HG03135 (cell line): ENCODE measurements at regions not wholly inside any gene's neighbourhood (a gene's known extent, or its start where the extent isn't known, plus 50 kb on each side); places are given as distances from the start of the nearest gene placed in this dataset.

Experiments used
- ATAC-seq: cut with Tn5 transposase; IDR thresholded peaks from one replicate; pipeline ENCODE4 v1.9.1; 2021; ENCODE audit warnings: mild to moderate bottlenecking, moderate library complexity; ENCODE audit not compliant: unreplicated experiment

DNA sequence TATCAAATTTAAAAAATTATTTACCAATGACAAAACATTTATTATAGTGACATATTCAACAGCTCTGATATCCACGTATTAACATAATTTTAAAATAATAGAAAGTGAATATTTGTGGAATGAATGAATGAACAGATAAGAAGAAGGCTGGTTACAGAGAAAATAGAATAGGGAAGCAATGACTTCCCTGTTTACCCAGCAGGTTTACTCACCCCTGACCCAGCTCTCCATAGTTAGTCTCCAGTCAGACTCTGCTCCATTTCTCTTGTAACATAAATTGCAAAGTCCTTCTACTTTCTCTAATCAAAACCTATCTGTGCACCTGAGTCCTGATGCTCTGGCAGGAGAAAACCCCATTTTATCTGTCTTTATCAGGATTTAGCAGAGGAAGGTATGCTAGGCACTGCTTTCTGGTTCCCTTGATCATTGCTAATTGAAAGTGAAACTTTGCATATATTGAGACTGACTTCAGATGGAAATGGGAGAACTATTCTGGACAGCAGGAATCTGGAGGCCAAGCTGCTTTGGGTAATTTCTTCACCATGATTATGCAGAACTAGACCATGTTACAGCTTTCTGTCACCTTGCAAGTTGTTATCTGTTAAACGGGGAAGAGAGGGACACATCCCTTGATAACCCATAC lies 363.0 kb downstream of the FAT4 start:
- ATAC-seq = no peak

DNA sequence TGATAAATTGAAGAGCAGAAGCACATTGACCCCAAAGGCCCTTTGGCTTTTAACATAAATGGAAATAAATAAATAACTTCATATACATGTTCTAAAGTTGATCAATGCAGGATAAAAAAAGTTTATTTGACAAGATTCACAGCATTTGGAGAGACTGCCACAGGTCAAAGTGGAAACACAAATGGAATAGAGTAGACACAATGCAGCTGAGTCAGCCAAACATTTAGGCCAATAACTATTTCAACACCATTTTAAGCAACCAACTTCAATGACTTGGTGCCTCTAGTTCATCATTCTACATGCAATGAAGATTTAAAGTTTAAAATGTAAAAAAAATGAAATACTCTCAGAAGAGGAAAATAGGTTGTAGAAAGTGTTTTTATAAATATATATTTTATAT lies 365.2 kb downstream of the FAT4 start:
- ATAC-seq = no peak

DNA sequence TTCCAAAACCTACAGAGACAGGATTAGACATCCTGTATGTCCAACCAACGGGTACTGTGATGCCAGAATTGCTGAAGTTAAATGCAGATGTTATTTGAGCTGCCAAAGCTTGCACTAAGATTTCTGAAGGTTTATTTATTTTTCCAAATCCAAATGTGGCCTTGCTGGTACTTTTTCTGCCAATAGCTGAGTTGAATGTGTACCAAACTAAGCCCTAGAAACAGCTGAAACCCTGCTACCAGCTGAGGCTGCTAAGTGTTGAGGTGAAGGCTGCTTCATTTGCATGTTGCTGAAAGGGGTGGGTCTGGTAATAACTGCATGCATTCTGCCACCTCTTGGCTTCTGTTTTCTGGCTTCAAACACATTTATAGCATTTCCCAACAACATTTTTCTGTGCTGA lies 366.5 kb downstream of the FAT4 start:
- no peak for ATAC-seq

DNA sequence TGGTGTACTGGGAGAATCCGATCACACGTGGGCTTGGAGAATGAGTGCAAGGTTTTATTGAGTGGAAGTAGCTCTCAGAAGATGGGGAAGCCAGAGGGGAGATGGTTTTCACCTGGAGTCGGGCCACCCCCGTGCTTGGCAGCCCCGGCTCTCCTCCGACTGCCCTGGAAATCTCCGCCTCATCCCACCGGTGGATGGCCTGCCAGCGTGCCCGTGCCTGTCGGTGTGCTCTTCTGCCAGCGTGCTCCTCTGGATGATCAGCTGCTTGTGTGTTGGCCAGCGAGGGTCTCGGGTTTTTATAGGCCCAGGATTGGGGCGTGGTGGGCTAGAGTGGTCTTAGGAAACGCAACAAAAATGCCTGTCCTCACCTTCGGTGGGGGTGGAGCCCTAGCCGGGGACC lies 368.0 kb downstream of the FAT4 start:
- no peak for ATAC-seq

DNA sequence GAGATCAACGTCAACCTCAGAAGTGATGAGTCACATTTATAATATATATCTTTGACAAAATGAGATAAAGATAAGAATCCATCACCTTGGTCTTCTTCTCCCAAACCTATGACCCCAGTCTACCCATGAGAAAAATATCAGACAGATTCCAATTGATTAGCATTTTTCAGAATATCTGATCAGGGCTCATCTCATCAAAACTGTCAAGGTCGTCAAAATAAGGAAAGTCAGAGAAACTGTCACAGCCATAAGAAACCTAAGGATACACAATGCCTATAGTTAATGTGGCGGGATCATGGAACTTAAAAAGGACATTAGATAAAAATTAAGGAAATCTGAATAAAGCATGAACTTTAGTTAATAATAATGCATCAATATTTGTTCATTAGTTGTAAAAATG lies 374.1 kb downstream of the FAT4 start:
- ATAC-seq = no peak

DNA sequence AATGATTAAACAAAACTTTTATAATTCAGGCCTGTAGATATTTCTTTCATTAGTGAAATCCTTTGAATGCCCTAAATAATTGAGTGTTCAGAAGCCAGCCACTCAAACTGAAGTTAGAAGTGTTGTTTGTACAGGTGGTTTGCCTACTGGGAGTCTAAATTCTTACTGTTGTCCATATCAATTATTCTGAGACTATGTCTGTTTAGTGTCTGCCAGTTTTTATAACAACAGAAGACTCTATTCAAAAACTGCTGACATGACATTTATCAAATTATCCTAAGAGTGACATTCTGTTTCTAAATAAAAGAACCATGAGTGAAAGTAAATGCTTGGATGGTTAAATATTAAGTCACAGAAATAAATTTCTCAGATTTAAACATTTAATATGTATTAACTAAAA lies 375.1 kb downstream of the FAT4 start:
- no peak for ATAC-seq

DNA sequence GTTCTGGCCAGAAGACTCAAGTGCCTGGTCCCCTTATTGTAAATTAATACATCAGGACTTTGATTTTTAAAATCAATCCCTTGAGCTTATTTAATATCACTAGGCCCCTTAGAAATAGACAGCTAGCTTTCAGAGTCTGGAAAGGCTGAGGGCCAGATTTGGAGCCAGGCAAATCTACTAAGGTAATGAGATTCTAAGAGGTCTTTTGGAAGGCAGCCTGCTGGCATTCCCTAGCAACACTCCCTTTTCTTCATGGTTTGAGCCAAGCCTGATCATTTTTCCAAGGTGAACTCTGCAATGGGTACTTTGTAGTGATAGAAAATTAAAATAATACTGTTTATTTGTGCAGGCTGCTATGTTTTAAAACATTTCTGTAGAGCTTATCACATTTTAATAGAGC lies 378.5 kb downstream of the FAT4 start:
- no peak for ATAC-seq

DNA sequence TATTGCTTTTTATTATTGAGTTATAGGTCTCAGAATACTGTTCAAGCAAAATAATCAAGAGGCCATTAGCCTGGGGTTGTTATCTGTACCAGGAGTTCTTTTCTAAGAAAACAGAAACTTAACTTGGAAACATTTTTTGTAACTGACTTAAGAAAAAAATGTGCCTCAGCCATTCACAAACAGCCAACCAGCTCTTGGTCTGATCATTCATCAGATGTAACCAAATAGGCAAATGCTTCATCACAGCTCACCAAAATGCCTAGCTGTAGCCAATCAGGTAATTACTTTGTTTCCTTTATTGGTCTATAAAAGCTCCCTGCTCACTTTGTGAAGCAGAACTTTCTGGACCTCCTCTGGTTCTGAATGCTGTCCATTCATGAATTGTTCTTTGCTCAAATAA lies 387.7 kb downstream of the FAT4 start:
- no peak for ATAC-seq

DNA sequence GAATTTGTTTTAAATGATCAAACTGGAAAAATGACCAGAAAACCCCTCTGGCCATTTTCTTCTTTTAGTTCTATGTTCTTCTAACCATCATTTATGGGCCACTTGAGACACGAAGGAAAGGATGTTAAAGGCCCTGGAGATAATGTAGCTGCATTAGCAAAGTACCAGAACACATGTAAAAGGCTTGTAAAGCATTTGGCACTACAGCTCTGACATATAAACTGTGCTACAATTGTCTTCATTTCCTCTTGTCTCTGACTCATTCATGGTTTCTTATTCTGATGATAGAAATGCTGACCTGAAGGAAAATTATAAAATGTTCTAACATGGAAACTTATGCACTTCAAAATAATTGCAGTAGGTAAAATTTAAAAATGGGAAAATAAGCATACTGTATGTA lies 388.7 kb downstream of the FAT4 start:
- no peak for ATAC-seq

DNA sequence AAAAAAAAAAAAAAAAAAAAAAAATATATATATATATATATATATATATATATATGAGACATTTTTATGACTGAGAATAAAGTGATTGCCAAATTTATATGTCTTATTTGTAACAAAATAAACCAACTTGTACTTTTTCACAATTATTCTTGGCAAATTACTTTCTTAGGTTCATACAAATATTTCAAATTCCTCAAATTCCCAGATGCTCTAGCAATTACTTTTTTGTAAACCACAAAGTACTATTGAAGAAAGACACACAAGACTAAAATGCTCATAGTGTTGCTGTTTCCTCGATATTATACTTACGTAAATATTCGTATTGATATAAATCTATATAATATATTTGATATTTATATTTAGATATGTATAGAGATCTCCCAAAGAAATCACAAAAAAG lies 390.0 kb downstream of the FAT4 start:
- ATAC-seq = no peak

DNA sequence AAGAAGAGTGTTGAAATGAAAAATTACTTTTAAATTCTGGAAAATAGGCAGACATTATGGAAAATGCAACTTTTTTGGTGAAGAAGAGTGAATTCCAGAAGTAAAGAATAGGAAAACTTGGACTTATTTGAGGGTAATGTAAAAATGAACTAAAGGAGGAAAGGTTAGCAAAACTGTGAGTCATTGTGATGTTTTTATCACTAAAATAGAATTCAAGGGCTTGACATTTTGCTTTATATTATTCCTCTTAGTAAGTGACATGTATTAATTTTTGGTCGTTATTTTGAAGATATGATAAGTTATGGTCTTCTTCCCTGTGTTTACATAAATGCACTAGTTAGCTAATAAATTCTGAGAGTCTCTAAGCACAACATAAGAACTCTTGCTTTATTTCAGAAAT lies 390.9 kb downstream of the FAT4 start:
- no peak for ATAC-seq

DNA sequence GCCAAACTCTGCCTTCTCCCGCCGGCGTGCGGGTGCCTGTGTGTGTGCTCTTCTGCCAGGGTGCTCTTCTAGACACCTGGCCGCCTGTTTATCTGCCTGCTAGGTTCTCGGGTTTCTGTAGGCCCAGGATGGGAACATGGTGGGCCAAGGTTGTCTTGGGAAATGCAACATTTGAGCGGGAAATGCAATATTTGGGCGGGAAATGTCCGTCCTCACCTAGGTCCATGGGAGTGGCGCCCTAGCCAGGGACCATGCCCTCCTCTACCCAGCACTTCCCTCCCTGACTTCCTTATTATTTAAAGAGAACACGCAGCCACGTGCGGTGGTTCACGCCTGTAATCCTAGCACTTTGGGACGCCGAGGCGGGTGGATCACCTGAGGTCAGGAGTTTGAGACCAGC lies 392.6 kb downstream of the FAT4 start:
- no peak for ATAC-seq

DNA sequence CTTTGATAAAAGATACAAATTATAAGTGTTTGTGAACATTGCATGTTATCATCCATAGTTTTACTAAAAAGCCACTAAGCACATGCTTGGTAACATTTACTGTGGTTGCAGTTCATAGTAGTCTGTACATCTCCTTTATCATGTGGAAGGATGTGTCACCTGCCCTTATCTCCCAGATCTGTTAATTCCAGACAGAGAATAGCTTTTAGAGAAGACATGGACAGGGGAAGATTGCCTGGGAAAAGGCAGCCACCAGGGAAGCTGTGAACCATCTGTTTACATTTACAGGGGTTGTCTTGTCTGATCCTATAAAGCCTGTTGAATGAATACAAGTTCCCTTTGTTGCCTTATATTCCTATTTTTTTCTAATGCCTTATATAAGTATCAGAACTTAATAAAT lies 396.0 kb downstream of the FAT4 start:
- no peak for ATAC-seq

DNA sequence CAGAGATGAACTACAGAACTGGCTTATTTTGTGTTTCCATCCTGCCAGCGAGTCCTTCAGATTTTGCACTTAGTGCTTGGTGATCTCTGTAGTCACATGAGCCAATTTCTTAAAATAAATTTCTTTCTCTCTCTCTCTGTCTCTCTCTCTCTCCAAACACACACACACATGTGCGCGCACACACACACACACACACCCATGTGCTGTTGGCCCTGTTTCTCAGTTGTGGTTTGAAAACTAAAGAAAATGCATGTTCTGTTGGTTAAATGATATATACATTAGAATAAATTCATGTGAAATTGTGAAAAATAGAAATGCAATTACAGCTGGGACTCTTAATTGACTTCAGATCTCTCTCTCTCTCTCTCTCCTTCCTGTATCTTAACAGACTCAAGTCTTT lies 399.3 kb downstream of the FAT4 start:
- ATAC-seq = no peak

DNA sequence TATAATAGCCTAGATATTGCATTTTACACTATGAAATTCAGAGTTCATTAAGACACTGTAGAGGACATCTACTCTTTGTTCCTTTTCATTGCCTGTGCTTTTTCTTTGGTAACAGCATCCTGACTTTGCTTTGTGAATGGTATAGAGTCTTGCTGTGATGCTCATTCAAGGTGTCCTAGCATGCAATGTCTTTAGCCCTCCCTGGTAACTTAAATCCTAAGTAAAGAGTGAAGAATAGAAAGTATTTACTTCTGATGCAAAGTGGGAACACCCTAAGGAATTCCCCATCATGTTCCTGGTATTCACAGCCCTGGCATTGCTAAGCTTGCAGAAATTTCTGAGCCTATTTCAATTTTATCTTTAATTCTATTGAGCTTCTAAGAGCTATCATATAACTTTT lies 400.1 kb downstream of the FAT4 start:
- no peak for ATAC-seq

DNA sequence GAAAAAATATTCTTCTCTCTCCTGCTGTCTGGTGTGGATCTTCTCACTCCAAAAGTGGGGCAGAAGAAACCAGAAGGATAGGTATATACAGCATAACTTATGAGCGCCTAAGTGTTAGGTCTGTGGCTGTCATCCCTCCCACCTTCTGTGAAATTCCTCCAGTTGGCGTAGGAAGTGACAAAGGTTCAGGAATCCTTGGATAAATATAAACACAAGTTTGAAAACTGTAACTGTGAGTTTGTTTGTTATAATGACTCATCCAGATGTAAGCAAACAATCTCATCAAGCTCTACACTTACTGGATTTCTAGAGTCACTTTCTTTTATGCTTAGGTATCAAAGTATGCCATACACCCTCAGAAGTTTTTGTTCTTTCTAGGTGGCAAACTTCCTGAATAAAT lies 405.2 kb downstream of the FAT4 start:
- no peak for ATAC-seq

DNA sequence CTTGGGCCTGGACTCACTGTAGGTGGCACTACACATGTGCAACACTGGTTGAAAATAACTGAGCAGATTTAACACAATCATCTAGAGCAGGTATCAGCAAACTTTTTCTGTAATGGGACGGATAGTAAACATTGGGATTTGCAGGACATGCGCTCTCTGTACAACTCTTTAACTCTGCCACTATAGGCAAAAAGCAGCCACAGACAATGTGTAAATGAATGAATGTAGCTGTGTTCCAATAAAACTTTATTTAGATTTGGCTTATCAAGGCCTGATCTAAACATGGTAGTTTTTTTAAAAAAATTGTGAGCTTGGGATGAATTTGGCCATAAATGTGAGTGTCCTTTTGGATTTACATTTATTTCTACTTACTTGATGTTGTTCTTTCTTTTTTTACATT lies 407.3 kb downstream of the FAT4 start:
- no peak for ATAC-seq

DNA sequence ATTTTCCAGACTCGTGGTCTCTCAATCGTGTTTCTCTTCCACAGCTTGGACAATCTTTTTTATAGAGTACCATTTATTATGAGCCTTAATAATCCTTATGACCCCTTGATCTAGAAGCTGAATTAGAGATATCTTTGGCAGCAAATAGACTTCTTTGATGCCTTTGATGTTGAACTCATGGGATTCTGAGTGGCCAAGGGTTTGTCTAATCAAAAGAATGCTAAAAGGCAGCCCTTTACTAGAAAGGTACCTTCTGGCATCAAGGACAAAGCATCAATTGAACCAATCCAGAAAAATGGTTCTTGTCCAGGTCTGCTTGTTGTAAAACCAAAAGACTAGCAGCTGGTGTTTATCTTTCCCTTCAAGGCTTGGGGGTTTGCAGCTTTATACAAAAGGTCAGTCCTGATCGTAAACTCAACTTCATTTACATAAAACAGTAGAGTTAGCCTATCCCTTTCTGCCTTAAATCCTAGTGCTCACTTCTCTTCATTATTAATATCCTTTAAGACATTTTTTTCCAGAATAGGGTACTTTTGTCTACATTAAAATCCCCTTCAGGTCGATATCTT lies 411.3 kb downstream of the FAT4 start:
- no peak for ATAC-seq

DNA sequence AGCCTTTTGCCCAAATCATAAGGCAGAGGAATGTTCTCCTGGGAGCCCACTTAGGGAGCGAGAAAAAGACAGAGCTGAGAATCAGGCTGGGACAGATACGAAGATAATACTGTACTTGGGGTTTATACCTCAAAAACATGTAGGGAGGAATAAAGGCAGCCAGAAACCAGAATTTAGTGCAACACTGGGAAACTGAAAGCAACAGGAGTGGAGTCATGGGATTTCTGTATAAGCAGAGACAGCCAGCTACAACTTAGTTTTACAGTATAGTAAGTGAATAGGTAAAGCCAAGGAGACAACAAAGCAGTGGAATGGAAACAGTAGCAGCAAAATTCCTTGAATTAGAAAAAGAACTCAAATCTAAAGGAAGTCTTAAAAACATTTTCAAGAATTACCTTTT lies 413.2 kb downstream of the FAT4 start:
- ATAC-seq = no peak

DNA sequence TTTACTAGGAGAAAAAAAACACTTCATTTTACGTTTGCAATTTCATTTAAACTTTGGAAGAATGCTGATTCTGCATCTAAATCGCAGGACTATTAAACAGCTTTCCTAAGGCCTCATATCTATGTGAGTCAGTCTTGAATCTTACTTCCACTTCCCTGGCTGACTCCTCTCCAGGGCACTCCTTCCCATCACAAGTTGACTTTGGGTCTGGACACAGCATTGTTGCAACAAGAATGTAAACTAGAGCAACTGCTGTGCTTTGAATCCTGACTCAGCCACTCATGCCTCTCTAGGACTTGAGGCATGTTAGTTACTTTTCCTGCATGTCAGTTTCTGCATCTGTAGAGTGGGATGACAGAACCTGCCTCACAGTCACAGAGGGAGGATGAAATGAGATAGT lies 413.8 kb downstream of the FAT4 start:
- no peak for ATAC-seq

DNA sequence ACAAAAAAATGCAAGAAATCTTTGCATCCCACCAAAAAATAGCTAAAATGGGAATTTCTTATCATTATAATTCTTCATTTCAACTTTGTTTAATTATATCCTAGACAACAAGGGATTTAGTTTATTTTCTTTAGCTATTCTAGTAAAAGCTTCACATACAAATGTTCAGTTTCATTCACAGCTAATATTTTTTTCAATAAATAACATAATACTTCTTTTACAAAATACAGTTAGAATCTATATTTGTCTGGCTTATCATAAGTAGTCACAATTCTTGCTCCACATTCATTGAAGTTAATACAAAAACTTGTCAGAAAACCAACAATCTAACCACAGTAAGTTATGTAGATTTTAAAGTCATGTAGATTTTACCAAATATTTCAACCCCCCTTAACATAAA lies 414.4 kb downstream of the FAT4 start:
- ATAC-seq = no peak

DNA sequence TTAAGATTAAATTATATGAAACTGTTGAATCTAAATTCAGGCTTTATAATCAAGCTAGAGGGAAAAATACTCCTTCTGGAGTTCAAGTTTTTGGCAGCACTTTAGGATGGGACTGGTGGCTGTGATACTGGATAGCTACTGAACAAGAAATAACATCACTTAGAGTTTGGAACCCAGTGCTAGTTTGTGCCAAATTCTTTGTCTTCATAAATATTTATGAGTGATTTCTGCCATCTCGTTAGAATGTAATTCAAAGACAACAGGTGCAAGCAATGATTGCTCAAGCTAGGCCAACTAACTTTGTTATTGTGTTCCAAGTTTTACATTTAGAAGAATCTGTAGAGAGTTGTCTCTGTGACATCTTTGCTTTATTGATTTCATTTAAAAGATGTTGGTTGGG lies 417.9 kb downstream of the FAT4 start:
- ATAC-seq = no peak

DNA sequence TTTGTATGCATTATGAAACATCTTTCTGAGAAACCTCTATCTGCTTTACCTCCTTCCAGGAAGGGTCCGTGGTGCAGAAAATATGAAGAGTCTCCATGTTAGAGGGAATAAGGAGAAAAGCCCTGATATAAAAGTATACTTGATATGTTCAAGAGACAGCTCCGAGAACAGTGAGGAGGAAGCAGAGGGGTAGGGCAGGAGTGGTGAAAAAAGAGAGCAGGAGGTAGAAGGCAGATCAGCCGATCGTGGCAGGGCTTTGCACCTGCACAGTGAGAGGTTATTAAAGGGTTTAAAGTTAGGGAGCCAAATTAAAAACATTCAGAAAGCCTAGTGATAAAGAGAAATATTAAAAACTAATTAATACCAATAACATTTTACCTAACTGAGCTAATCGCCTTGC lies 419.7 kb downstream of the FAT4 start:
- no peak for ATAC-seq
